ENCODE measurements at regions not wholly inside any gene's neighbourhood (a gene's known extent, or its start where the extent isn't known, plus 50 kb on each side); places are given as distances from the start of the nearest gene placed in this dataset.

DNA sequence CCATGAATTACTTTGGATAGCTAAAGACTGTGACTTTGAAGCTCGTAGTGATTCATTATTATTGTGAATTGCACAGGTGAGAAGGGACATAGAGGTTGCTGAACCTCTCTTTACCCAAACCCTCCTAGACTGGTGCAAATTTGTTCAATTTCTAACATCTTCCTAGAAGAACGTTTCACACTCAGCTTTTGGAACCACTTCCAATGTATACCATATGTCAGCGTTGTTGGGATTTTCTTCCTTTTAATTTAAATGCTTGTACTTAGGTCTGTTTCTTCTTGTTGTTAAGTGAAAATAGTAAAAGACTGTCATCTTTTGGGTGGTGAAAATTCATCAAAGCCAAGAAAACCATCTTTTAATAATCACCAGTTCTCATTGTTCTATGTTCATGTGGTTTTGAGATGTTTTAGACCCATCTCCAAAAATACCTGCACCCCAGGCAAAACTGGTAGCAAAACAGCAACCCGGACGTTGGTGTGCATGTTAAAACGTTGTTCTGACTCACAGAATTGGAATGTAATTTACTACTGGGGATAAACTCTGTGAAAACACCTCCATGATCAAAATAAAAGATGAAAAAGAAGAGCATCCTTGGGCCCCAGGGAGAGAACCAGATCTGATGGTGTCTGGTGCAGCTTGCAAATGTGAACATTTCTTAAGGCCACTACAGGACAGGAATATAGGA is 238.3 kb downstream of the NPR3 start:
- TF ChIP-seq, protein P1, sequence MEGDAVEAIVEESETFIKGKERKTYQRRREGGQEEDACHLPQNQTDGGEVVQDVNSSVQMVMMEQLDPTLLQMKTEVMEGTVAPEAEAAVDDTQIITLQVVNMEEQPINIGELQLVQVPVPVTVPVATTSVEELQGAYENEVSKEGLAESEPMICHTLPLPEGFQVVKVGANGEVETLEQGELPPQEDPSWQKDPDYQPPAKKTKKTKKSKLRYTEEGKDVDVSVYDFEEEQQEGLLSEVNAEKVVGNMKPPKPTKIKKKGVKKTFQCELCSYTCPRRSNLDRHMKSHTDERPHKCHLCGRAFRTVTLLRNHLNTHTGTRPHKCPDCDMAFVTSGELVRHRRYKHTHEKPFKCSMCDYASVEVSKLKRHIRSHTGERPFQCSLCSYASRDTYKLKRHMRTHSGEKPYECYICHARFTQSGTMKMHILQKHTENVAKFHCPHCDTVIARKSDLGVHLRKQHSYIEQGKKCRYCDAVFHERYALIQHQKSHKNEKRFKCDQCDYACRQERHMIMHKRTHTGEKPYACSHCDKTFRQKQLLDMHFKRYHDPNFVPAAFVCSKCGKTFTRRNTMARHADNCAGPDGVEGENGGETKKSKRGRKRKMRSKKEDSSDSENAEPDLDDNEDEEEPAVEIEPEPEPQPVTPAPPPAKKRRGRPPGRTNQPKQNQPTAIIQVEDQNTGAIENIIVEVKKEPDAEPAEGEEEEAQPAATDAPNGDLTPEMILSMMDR (IDR thresholded peaks at IDR 0.05) = no peak
- TF ChIP-seq POLR2AphosphoS5 (IDR thresholded peaks at IDR 0.05) (no peak), POLR2A (IDR thresholded peaks at IDR 0.05) (no peak), EP300 (IDR thresholded peaks at IDR 0.05) (no peak)

Data from suprapubic skin (tissue), 4 donors.